Astrocyte (in vitro differentiated cells and primary cell): ENCODE measurements at regions not wholly inside any gene's neighbourhood (a gene's known extent, or its start where the extent isn't known, plus 50 kb on each side); places are given as distances from the start of the nearest gene placed in this dataset.

Experiments used
- CTCF ChIP-seq: IDR thresholded peaks from 2 replicates; pipeline ENCODE4 v1.5.1; 2011; ENCODE audit warnings: low read depth, mild to moderate bottlenecking, inconsistent platforms, low read length, moderate library complexity; ENCODE audit not compliant: insufficient read depth
- EZH2 ChIP-seq: IDR thresholded peaks from 2 replicates; pipeline ENCODE4 v1.6.1; 2012; ENCODE audit warnings: mild to moderate bottlenecking, low read length, inconsistent platforms; ENCODE audit not compliant: insufficient read depth

GRCh38 chr3:74469713-74470112 is 144.7 kb downstream of the CNTN3 start:
- TF ChIP-seq EZH2 (no peak), CTCF (no peak)
